Astrocyte of the spinal cord (primary cell): ENCODE measurements at regions not wholly inside any gene's neighbourhood (a gene's known extent, or its start where the extent isn't known, plus 50 kb on each side); places are given as distances from the start of the nearest gene placed in this dataset.
"Not testable (repeated sequence)": the region's sequence is repeated elsewhere in the genome, so short reads cannot be mapped to it uniquely, and the experiment has no call there.

ENCODE experiments used
- DNase-seq: peaks from one replicate; pipeline ENCODE4 v3.0.0; 2011; ENCODE audit warnings: low read depth, low spot score
- H3K4me3 ChIP-seq: 2 replicates; pipeline ENCODE4 v1.5.1; 2011; ENCODE audit warnings: low read depth, mild to moderate bottlenecking, low read length, moderate library complexity
- CTCF ChIP-seq: IDR thresholded peaks from 2 replicates; pipeline ENCODE4 v1.5.1; 2012; ENCODE audit warnings: low read depth, mild to moderate bottlenecking, low read length, inconsistent platforms
- in situ Hi-C: cut with HindIII; loops from 2 replicates; pipeline ENCODE4 v1.10.0; 2017; ENCODE audit warnings: low sequenced_read_pairs

- in situ Hi-C loops, result no loop called here
Measured at GRCh38 chr9:80755586-80755985, 933.8 kb downstream of the TLE1 start.

GRCh38 chr9:80747056-80747455 is 942.3 kb downstream of the TLE1 start:
- DNase-seq, in situ Hi-C loops, H3K4me3 ChIP-seq: not testable (repeated sequence)

More at GRCh38 chr9:80755586-80755985, 933.8 kb downstream of the TLE1 start:
- no peak for DNase-seq
- TF ChIP-seq CTCF, result no peak
- H3K4me3 ChIP-seq, result no peak overlapping the region

- DNase-seq, result no peak
- no peak overlapping the region for H3K4me3 ChIP-seq
- no peak for TF ChIP-seq CTCF
- in situ Hi-C loops, result no loop called here
Measured at GRCh38 chr9:80732506-80732905, 956.8 kb downstream of the TLE1 start.

- TF ChIP-seq CTCF, result no peak
- no peak overlapping the region for H3K4me3 ChIP-seq
- in situ Hi-C loops, result no loop called here
- DNase-seq, result no peak
Measured at GRCh38 chr9:80720579-80720978, 968.8 kb downstream of the TLE1 start.

- in situ Hi-C loops, result no loop called here
- TF ChIP-seq CTCF, result no peak
- peak; percentile 61 for DNase-seq
Measured at GRCh38 chr9:80707120-80707519, 982.2 kb downstream of the TLE1 start.

GRCh38 chr9:80701061-80701460 is 988.3 kb downstream of the TLE1 start:
- DNase-seq, result no peak

More at GRCh38 chr9:80707120-80707519, 982.2 kb downstream of the TLE1 start:
- H3K4me3 ChIP-seq, result no peak overlapping the region

GRCh38 chr9:80699511-80699998 is 989.8 kb downstream of the TLE1 start:
- TF ChIP-seq CTCF, result no peak
- no peak overlapping the region for H3K4me3 ChIP-seq
- in situ Hi-C loops, result no loop called here
- DNase-seq, result peak; percentile 91

More at GRCh38 chr9:80701061-80701460, 988.3 kb downstream of the TLE1 start:
- no peak overlapping the region for H3K4me3 ChIP-seq
- no peak for TF ChIP-seq CTCF
- in situ Hi-C loops, result no loop called here
